Adrenal gland (tissue), 9 donors: ENCODE measurements at regions not wholly inside any gene's neighbourhood (a gene's known extent, or its start where the extent isn't known, plus 50 kb on each side); places are given as distances from the start of the nearest gene placed in this dataset.

Experiments
- DNase-seq, 7 donors: peaks; one replicate each; pipeline ENCODE4 v3.0.0-alpha.2; 2019 to 2020
- H3K27ac ChIP-seq, 5 donors: fragments of 200-600 bp; sonication (generic) in 4 of 5; 1 replicate in 3 of 5; 2 replicates in 2 of 5; pipeline versions ENCODE4 v1.5.1 to v1.8.0; 2016 to 2020; ENCODE audit warnings: mild to moderate bottlenecking in 1 of 5
- H3K27me3 ChIP-seq: fragments of 200-600 bp; 2 replicates; pipeline ENCODE4 v1.8.0; 2021
- H3K36me3 ChIP-seq, 2 donors: fragments of 200-600 bp; replicated peaks in 1 of 2; 1 replicate in 1 of 2; 2 replicates in 1 of 2; pipeline versions ENCODE4 v1.5.1 to v1.8.0; 2018 to 2022
- H3K4me1 ChIP-seq, 2 donors: fragments of 200-600 bp; replicated peaks in 1 of 2; 1 replicate in 1 of 2; 2 replicates in 1 of 2; pipeline versions ENCODE4 v1.5.1 to v1.8.0; 2018 to 2021
- H3K4me3 ChIP-seq, 4 donors: fragments of 200-600 bp; sonication (generic) in 3 of 4; one replicate each; pipeline ENCODE4 v1.5.1; 2016 to 2018
- H3K9me3 ChIP-seq, 3 donors: fragments of 200-600 bp; sonication (generic) in 1 of 3; replicated peaks in 1 of 3; 1 replicate in 2 of 3; 2 replicates in 1 of 3; pipeline versions ENCODE4 v1.5.1 to v1.8.0; 2016 to 2021
- POLR2A ChIP-seq, 2 donors: fragments of 450-650 bp; IDR thresholded peaks; one replicate each; pipeline ENCODE4 v1.6.1; 2017; ENCODE audit warnings: antibody characterized with exemption in 2 of 2, mild to moderate bottlenecking in 2 of 2, moderate library complexity in 1 of 2
- WGBS, 4 donors: extraction: QIAGEN DNeasy Blood & Tissue Kit in 2 of 4; methylation state at CpG; one replicate each; pipeline versions ENCODE4 v1.1.5 to v1.1.7; 2013 to 2017; 5-methylcytosine and 5-hydroxymethylcytosine counted together
- intact Hi-C, 2 donors: fragments of 100-400 bp; cut with DNase I; formaldehyde crosslinking; loops; one replicate each; pipeline versions ENCODE4 v1.14.1 to v1.15.0; 2022 to 2023
- TF ChIP-seq, protein P1 (sequence below), 6 experiments: fragments of 450-650 bp in 4 of 6; fragments of 200-600 bp in 2 of 6; sonication (generic) in 1 of 6; IDR thresholded peaks; 1 replicate in 5 of 6; 2 replicates in 1 of 6; pipeline versions ENCODE4 v1.5.1 to v1.8.0; 2016 to 2021; ENCODE audit warnings: antibody characterized with exemption in 6 of 6, mild to moderate bottlenecking in 2 of 6, moderate library complexity in 1 of 6
- donor health status: healthy with polysubstance abuse.
- donor health status: Bipolar disorder and iron deficiency.
- donor health status: DM: yes; HTN: yes; CAD: no.
- donor health status: DM: no; HTN: no; CAD: no.
- donor health status: DM: no; HTN: no; CAD: no.

DNA sequence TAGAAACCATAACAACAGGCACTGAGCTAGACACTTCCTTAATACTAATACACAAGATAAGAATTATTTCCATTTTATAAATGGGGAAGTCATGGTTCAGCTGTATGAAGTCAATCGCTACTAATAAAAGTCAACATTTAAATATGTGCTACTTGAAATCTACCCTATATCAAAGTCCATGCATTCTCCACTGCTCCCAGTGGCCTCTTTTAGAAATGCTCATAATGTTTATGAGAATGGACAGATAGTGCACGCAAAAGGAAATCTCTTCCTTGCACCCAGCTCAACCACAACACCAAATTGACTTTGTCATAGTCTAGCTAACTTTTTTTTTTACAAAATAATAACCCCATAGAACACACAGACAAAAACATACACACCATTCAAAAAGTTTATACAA, 281.7 kb upstream of the CXADR start:
- no peak for DNase-seq
- Histone ChIP-seq H3K27me3 (no peaks in the 10 kb centered on the region), H3K4me3 (no peak overlapping the region), H3K4me1 (no peaks in the 10 kb centered on the region), H3K27ac (no peak overlapping the region), H3K36me3 (no peaks in the 10 kb centered on the region), H3K9me3 (no peaks in the 10 kb centered on the region)
- intact Hi-C loops, result no loop called here
- TF ChIP-seq, protein P1, sequence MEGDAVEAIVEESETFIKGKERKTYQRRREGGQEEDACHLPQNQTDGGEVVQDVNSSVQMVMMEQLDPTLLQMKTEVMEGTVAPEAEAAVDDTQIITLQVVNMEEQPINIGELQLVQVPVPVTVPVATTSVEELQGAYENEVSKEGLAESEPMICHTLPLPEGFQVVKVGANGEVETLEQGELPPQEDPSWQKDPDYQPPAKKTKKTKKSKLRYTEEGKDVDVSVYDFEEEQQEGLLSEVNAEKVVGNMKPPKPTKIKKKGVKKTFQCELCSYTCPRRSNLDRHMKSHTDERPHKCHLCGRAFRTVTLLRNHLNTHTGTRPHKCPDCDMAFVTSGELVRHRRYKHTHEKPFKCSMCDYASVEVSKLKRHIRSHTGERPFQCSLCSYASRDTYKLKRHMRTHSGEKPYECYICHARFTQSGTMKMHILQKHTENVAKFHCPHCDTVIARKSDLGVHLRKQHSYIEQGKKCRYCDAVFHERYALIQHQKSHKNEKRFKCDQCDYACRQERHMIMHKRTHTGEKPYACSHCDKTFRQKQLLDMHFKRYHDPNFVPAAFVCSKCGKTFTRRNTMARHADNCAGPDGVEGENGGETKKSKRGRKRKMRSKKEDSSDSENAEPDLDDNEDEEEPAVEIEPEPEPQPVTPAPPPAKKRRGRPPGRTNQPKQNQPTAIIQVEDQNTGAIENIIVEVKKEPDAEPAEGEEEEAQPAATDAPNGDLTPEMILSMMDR (IDR thresholded peaks at IDR 0.05), result no peak
- 89 to 95% (median 94%) methylated on average over 2 of the region's 2 CpGs for WGBS, 4 donors

DNA sequence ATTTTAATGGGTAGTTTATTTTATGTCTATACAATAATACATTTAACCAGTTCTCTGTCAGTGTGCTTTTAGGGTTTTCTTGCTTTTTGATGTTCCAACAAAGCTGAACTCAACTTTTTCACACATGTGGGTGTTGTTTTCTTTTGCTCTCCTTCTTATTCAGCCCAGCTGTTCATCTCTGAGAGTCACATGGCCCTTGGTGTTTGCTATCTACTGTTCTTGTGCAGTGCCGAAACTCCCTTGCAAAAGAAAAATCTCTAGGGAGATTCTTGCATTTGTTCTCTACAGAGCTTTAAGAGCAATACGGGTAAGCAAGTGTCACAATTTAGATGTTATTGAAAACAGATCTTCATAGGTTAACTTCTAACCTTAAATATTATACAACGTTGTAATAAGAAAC, 281.1 kb upstream of the CXADR start:
- TF ChIP-seq POLR2A (IDR thresholded peaks at IDR 0.05), result no peak
- TF ChIP-seq, protein P1 (IDR thresholded peaks at IDR 0.05), result no peak
- Histone ChIP-seq H3K4me3 (no peak overlapping the region), H3K27ac (no peak overlapping the region), H3K36me3 (no peaks in the 10 kb centered on the region), H3K27me3 (no peaks in the 10 kb centered on the region), H3K4me1 (no peaks in the 10 kb centered on the region), H3K9me3 (no peaks in the 10 kb centered on the region)
- intact Hi-C loops, result no loop called here
- no peak for DNase-seq
- WGBS, 4 donors, result 60 to 72% (median 69%) methylated on average over 3 of the region's 3 CpGs

DNA sequence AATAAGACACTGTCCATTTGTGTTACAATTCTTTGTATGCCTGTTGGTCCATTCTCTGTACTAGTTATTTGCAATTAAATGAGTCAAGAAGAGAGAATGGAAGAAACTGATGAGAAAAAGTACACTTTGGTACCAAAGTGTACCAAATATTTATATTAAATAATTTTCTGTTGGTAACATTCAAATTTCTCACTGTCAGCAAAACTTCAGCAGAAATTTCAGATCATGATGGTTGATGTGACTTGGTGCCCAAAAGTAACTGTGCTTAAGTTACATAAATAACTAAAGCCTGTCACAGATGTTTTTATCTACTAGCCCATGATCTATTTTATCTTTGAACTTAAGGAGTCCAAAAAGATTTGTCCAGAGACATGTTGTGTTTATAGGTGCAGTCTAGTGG, 274.4 kb upstream of the CXADR start:
- H3K36me3 ChIP-seq, result no peaks in the 10 kb centered on the region
- intact Hi-C loops, result no loop called here

DNA sequence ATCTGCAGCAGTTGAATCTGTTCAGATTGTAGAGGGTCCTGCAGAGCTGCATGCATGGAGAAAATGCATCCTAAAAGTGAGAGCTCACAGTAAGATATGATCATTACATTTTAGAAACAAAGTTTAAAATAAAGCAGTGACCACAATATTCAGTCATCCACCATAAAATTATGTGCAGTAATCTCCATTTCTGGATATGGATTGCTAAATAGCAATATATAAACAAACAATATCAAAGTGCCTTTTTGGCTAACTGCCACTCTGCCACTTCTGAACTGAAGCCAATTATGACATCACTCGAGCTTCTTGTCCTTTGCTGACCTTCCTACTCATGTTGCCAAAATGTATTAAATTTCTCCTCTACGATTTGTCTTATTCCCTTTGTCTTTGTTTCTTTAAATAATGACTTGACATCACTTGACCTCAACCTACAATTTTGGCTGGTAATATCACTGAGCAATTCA, 262.0 kb upstream of the CXADR start:
- H3K36me3 ChIP-seq, result no peaks in the 10 kb centered on the region
- WGBS, 4 donors, result 18 to 30% (median 25%) methylated on average over 2 of the region's 2 CpGs
- H3K4me1 ChIP-seq, result peaks cover 0 to 5% of the 10 kb centered on the region in 2 donors
- H3K27me3 ChIP-seq, result no peaks in the 10 kb centered on the region
- intact Hi-C loops, result no loop called here
- H3K27ac ChIP-seq, result no peak overlapping the region
- TF ChIP-seq POLR2A (IDR thresholded peaks at IDR 0.05), result no peak
- TF ChIP-seq, protein P1 (IDR thresholded peaks at IDR 0.05), result no peak
- no peaks in the 10 kb centered on the region for H3K9me3 ChIP-seq
- no peak overlapping the region for H3K4me3 ChIP-seq
- peak in 1 of 7 donors; percentile 5 for DNase-seq

More for the DNA sequence above, 274.4 kb upstream of the CXADR start:
- Histone ChIP-seq H3K4me1 (no peaks in the 10 kb centered on the region), H3K9me3 (no peaks in the 10 kb centered on the region), H3K4me3 (no peak overlapping the region), H3K27me3 (no peaks in the 10 kb centered on the region), H3K27ac (no peak overlapping the region)
- DNase-seq, result no peak
- TF ChIP-seq POLR2A (IDR thresholded peaks at IDR 0.05), result no peak

DNA sequence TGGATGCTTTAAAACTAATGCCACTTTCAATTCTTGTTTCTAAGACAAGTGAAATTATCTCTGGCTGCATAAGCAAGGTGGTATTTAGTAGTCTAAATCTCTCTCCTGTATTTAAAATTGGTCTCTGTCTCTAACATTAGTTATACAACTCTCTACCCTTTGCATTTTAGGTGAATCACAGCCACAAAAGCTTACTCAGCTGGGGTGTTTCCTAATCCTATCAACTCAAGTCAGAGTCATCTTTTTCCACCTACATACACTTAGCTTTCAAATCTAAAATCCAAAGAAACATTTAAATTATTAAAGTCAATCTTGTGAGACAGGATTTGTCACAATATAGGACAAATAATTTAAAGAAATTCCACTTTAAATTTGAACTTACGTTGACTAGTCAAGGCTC, 255.1 kb upstream of the CXADR start:
- DNase-seq, result no peak
- Histone ChIP-seq H3K36me3 (no peaks in the 10 kb centered on the region), H3K4me1 (no peaks in the 10 kb centered on the region), H3K4me3 (no peak overlapping the region), H3K9me3 (no peaks in the 10 kb centered on the region), H3K27ac (no peak overlapping the region), H3K27me3 (no peaks in the 10 kb centered on the region)
- intact Hi-C loops, result no loop called here
- 84 to 100% (median 92%) methylated on average over 1 of the region's 1 CpG for WGBS, 4 donors
- no peak for TF ChIP-seq POLR2A (IDR thresholded peaks at IDR 0.05)
- TF ChIP-seq, protein P1 (IDR thresholded peaks at IDR 0.05), result no peak
